GM21390 (cell line): ENCODE measurements at regions not wholly inside any gene's neighbourhood (a gene's known extent, or its start where the extent isn't known, plus 50 kb on each side); places are given as distances from the start of the nearest gene placed in this dataset.
"Not testable (repeated sequence)": the region's sequence is repeated elsewhere in the genome, so short reads cannot be mapped to it uniquely, and the experiment has no call there.

ENCODE experiments used
- ATAC-seq: cut with Tn5 transposase; IDR thresholded peaks from one replicate; pipeline ENCODE4 v1.9.1; 2021; ENCODE audit not compliant: unreplicated experiment

GRCh38 chr4:177177541-177178081 is 132.1 kb upstream of the NEIL3 start:
- no peak for ATAC-seq

- ATAC-seq, result no peak
Measured at GRCh38 chr4:177178246-177178645, 131.4 kb upstream of the NEIL3 start.

- ATAC-seq, result no peak
Measured at GRCh38 chr4:177182166-177182565, 127.5 kb upstream of the NEIL3 start.

GRCh38 chr4:177182728-177183127 is 126.9 kb upstream of the NEIL3 start:
- ATAC-seq, result no peak

- ATAC-seq, result no peak
Measured at GRCh38 chr4:177185151-177185550, 124.5 kb upstream of the NEIL3 start.

GRCh38 chr4:177185579-177185978 is 124.1 kb upstream of the NEIL3 start:
- ATAC-seq, result no peak

- ATAC-seq, result no peak
Measured at GRCh38 chr4:177187371-177187770, 122.3 kb upstream of the NEIL3 start.

- no peak for ATAC-seq
Measured at GRCh38 chr4:177190995-177191580, 118.6 kb upstream of the NEIL3 start.

GRCh38 chr4:177191586-177191985 is 118.1 kb upstream of the NEIL3 start:
- ATAC-seq, result no peak

- no peak for ATAC-seq
Measured at GRCh38 chr4:177191991-177192390, 117.7 kb upstream of the NEIL3 start.

GRCh38 chr4:177193024-177193715 is 116.5 kb upstream of the NEIL3 start:
- not testable (repeated sequence) for ATAC-seq

- ATAC-seq, result no peak
Measured at GRCh38 chr4:177194906-177195305, 114.8 kb upstream of the NEIL3 start.

GRCh38 chr4:177196615-177197014 is 113.1 kb upstream of the NEIL3 start:
- ATAC-seq, result no peak

- no peak for ATAC-seq
Measured at GRCh38 chr4:177201614-177202013, 108.1 kb upstream of the NEIL3 start.

- no peak for ATAC-seq
Measured at GRCh38 chr4:177204126-177204525, 105.5 kb upstream of the NEIL3 start.

GRCh38 chr4:177214935-177215334 is 94.7 kb upstream of the NEIL3 start:
- ATAC-seq, result no peak

GRCh38 chr4:177220376-177220775 is 89.3 kb upstream of the NEIL3 start:
- no peak for ATAC-seq

- ATAC-seq, result no peak
Measured at GRCh38 chr4:177222781-177223180, 86.9 kb upstream of the NEIL3 start.

- ATAC-seq, result peak; percentile 80
Measured at GRCh38 chr4:177225605-177226004, 84.1 kb upstream of the NEIL3 start.

- ATAC-seq, result no peak
Measured at GRCh38 chr4:177227636-177228035, 82.0 kb upstream of the NEIL3 start.

- no peak for ATAC-seq
Measured at GRCh38 chr4:177228599-177228998, 81.1 kb upstream of the NEIL3 start.

GRCh38 chr4:177229331-177229730 is 80.3 kb upstream of the NEIL3 start:
- ATAC-seq, result no peak

- no peak for ATAC-seq
Measured at GRCh38 chr4:177232473-177232872, 77.2 kb upstream of the NEIL3 start.
